B cell (primary cell): ENCODE measurements at regions not wholly inside any gene's neighbourhood (a gene's known extent, or its start where the extent isn't known, plus 50 kb on each side); places are given as distances from the start of the nearest gene placed in this dataset.

Experiments
- ATAC-seq: fragments of 200-7000 bp; cut with Tn5 transposase; one replicate; pipeline ENCODE4 v1.10.0; 2021; ENCODE audit warnings: low read depth, mild to moderate bottlenecking, moderate number of reproducible peaks, moderate library complexity
- CTCF ChIA-PET: fragments of 350-600 bp; sonication (Branson Sonifier 250); formaldehyde crosslinking; loops from one replicate; lab custom pipeline; 2021; ENCODE audit warnings: antibody characterized with exemption, inconsistent platforms; lab: Charles Lee
- POLR2A ChIA-PET: fragments of 350-600 bp; sonication (Branson Sonifier 250); formaldehyde crosslinking; loops from one replicate; lab custom pipeline; 2021; ENCODE audit warnings: antibody characterized with exemption; lab: Charles Lee
- DNase-seq: peaks from one replicate; pipeline ENCODE4 v3.0.0; 2013
- H2AFZ ChIP-seq: 2 replicates; pipeline ENCODE4 v1.6.1; 2012; ENCODE audit warnings: mild to moderate bottlenecking, low read depth, low read length; ENCODE audit not compliant: insufficient read depth, poor library complexity, severe bottlenecking
- H3K27ac ChIP-seq, 2 donors: 1 replicate in 1 of 2; 2 replicates in 1 of 2; pipeline ENCODE4 v1.5.1; 2012 to 2013; ENCODE audit warnings: low read length in 2 of 2, mild to moderate bottlenecking in 2 of 2, moderate library complexity in 1 of 2
- H3K27me3 ChIP-seq, 4 experiments: fragments of 200-600 bp in 1 of 4; sonication (generic) in 1 of 4; replicated peaks in 1 of 4; 1 replicate in 2 of 4; 2 replicates in 2 of 4; pipeline versions ENCODE4 v1.6.1 to v1.7.0; 2013 to 2016; ENCODE audit warnings: low read length in 3 of 4, mild to moderate bottlenecking in 2 of 4, mixed read lengths in 1 of 4, moderate library complexity in 1 of 4; ENCODE audit not compliant: insufficient read depth in 4 of 4, control insufficient read depth in 3 of 4; ENCODE audit errors: control extremely low read depth in 1 of 4
- H3K36me3 ChIP-seq, 2 experiments: replicated peaks in 1 of 2; 1 replicate in 1 of 2; 2 replicates in 1 of 2; pipeline versions ENCODE4 v1.6.1 to v1.7.1; 2013; ENCODE audit warnings: low read length in 1 of 2; ENCODE audit not compliant: insufficient read depth in 2 of 2, control insufficient read depth in 1 of 2; ENCODE audit errors: control extremely low read depth in 1 of 2, extremely low read depth in 1 of 2
- H3K4me1 ChIP-seq, 2 donors: fragments of 200-600 bp in 1 of 2; sonication (generic) in 1 of 2; 1 replicate in 1 of 2; 2 replicates in 1 of 2; pipeline versions ENCODE4 v1.5.1 to v1.6.1; 2013 to 2017; ENCODE audit warnings: low read length in 2 of 2; ENCODE audit not compliant: control insufficient read depth in 2 of 2, insufficient read depth in 2 of 2
- H3K4me2 ChIP-seq: replicated peaks from 2 replicates; pipeline ENCODE3; 2012; ENCODE audit warnings: mild to moderate bottlenecking, low read depth, low read length; ENCODE audit not compliant: poor library complexity, severe bottlenecking
- H3K4me3 ChIP-seq, 5 experiments: fragments of 200-600 bp in 1 of 5; sonication (generic) in 1 of 5; 1 replicate in 3 of 5; 2 replicates in 2 of 5; pipeline versions ENCODE4 v1.5.1 to v1.7.0; 2011 to 2016; ENCODE audit warnings: low read length in 4 of 5, mild to moderate bottlenecking in 4 of 5, low read depth in 2 of 5, control low read depth in 1 of 5, moderate library complexity in 1 of 5; ENCODE audit not compliant: insufficient read depth in 1 of 5; ENCODE audit errors: control extremely low read depth in 1 of 5, extremely low read depth in 1 of 5
- H3K79me2 ChIP-seq: fragments of 200-600 bp; sonication (generic); one replicate; pipeline ENCODE4 v1.6.0; 2016; ENCODE audit warnings: low read length; ENCODE audit not compliant: control insufficient read depth, insufficient read depth
- H3K9ac ChIP-seq: fragments of 200-600 bp; sonication (generic); 2 replicates; pipeline ENCODE4 v1.6.1; 2017; ENCODE audit warnings: mild to moderate bottlenecking, low read length, moderate library complexity
- H3K9me3 ChIP-seq, 3 donors: one replicate each; pipeline versions ENCODE4 v1.6.1 to v1.7.1; 2013; ENCODE audit warnings: low read length in 2 of 3; ENCODE audit not compliant: control insufficient read depth in 2 of 3, insufficient read depth in 1 of 3; ENCODE audit errors: control extremely low read depth in 1 of 3
- H4K20me1 ChIP-seq: 2 replicates; pipeline ENCODE4 v1.6.0; 2012; ENCODE audit warnings: mild to moderate bottlenecking, low read length; ENCODE audit not compliant: insufficient read depth, control insufficient read depth, poor library complexity, severe bottlenecking
- H3K27ac Mint-ChIP-seq: one replicate; pipeline ENCODE4 v1.8.0; 2021; ENCODE audit warnings: mixed read lengths
- H3K27me3 Mint-ChIP-seq: one replicate; pipeline ENCODE4 v1.8.0; 2021; ENCODE audit warnings: mixed read lengths
- H3K4me1 Mint-ChIP-seq: one replicate; pipeline ENCODE4 v1.8.0; 2021; ENCODE audit warnings: mixed read lengths
- H3K4me3 Mint-ChIP-seq: one replicate; pipeline ENCODE4 v1.8.0; 2021; ENCODE audit warnings: mixed read lengths
- H3K9me3 Mint-ChIP-seq: one replicate; pipeline ENCODE4 v1.8.0; 2022; ENCODE audit warnings: mixed read lengths; ENCODE audit not compliant: insufficient read depth
- CTCF ChIP-seq: fragments of 200-600 bp; IDR thresholded peaks from one replicate; pipeline ENCODE4 v1.8.0; 2022; ENCODE audit warnings: antibody characterized with exemption, mild to moderate bottlenecking
- EZH2 ChIP-seq: IDR thresholded peaks from 2 replicates; pipeline ENCODE4 v1.6.1; 2012; ENCODE audit warnings: borderline replicate concordance, low read depth, mild to moderate bottlenecking, moderate library complexity, low read length; ENCODE audit not compliant: insufficient read depth, poor library complexity, severe bottlenecking
- WGBS: methylation state at CpG from one replicate; pipeline ENCODE4 v1.1.5; 2013; ENCODE audit warnings: missing lambda C conversion rate; ENCODE audit not compliant: insufficient coverage; 5-methylcytosine and 5-hydroxymethylcytosine counted together
- intact Hi-C: fragments of 100-400 bp; cut with micrococcal nuclease; formaldehyde crosslinking; loops from one replicate; pipeline ENCODE4 v1.10.0; 2022

GRCh38 chr10:128924918-128925317, 542.1 kb upstream of the MGMT start:
- Histone ChIP-seq H4K20me1 (no peaks in the 10 kb centered on the region), H2AFZ (no peak overlapping the region), H3K4me3 (no peak overlapping the region), H3K79me2 (no peaks in the 10 kb centered on the region), H3K9me3 (peaks cover 0 to 29% (median 0%) of the 10 kb centered on the region in 3 donors), H3K9ac (no peak overlapping the region), H3K4me1 (no peaks in the 10 kb centered on the region), H3K27me3 (no peaks in the 10 kb centered on the region), H3K27ac (no peak overlapping the region), H3K36me3 (no peaks in the 10 kb centered on the region), H3K4me2 (no peak overlapping the region)
- no peak overlapping the region for H3K4me3 Mint-ChIP-seq
- TF ChIP-seq CTCF, result no peak
- no peak for TF ChIP-seq EZH2
- 91% methylated on average over 4 of the region's 4 CpGs for WGBS
- CTCF ChIA-PET, result no interaction called here
- no peaks in the 10 kb centered on the region for H3K27me3 Mint-ChIP-seq
- no peak overlapping the region for H3K27ac Mint-ChIP-seq
- POLR2A ChIA-PET, result no interaction called here
- H3K4me1 Mint-ChIP-seq, result no peaks in the 10 kb centered on the region
- no peak for ATAC-seq
- no peak for DNase-seq
- intact Hi-C loops, result no loop called here
- peaks cover 2% of the 10 kb centered on the region for H3K9me3 Mint-ChIP-seq

- intact Hi-C loops, result no loop called here
- no peak overlapping the region for H3K27ac Mint-ChIP-seq
- H2AFZ ChIP-seq, result no peak overlapping the region
- H3K27me3 ChIP-seq, result no peaks in the 10 kb centered on the region
- no peak overlapping the region for H3K4me3 ChIP-seq
- DNase-seq, result no peak
- no peak for ATAC-seq
- no peak overlapping the region for H3K9ac ChIP-seq
- no peaks in the 10 kb centered on the region for H3K4me1 ChIP-seq
- TF ChIP-seq CTCF (no peak), EZH2 (no peak)
- H3K9me3 ChIP-seq, result peaks cover 0 to 30% (median 0%) of the 10 kb centered on the region in 3 donors
- H3K36me3 ChIP-seq, result no peaks in the 10 kb centered on the region
- H3K27me3 Mint-ChIP-seq, result no peaks in the 10 kb centered on the region
- H4K20me1 ChIP-seq, result no peaks in the 10 kb centered on the region
- no peaks in the 10 kb centered on the region for H3K9me3 Mint-ChIP-seq
- 96% methylated on average over 8 of the region's 11 CpGs for WGBS
- H3K27ac ChIP-seq, result no peak overlapping the region
- no peak overlapping the region for H3K4me3 Mint-ChIP-seq
- no peaks in the 10 kb centered on the region for H3K4me1 Mint-ChIP-seq
- H3K79me2 ChIP-seq, result no peaks in the 10 kb centered on the region
- CTCF ChIA-PET, result no interaction called here
- no peak overlapping the region for H3K4me2 ChIP-seq
- POLR2A ChIA-PET, result no interaction called here
Measured at GRCh38 chr10:128926711-128927110, 540.3 kb upstream of the MGMT start.
